Smooth muscle cell (in vitro differentiated cells): ENCODE measurements at regions not wholly inside any gene's neighbourhood (a gene's known extent, or its start where the extent isn't known, plus 50 kb on each side); places are given as distances from the start of the nearest gene placed in this dataset. TPM values are rescaled to one million over a fixed set of nuclear protein-coding genes. Genes with fewer than 3 reads are reported as not detected.

Experiments used
- small RNA-seq: library from RNA; depleted of rRNA; stranded (forward); fragments of <200 nt; gene quantifications from one replicate; pipeline ENCODE3, GENCODE V24; 2014

Small RNA genes in the stretch of these regions (small RNA-seq; reads per million reads assigned to genes)
- gene AC106712.1: not detected
- not detected for gene RF00019
